Bronchial epithelial cell (primary cell): ENCODE measurements at regions not wholly inside any gene's neighbourhood (a gene's known extent, or its start where the extent isn't known, plus 50 kb on each side); places are given as distances from the start of the nearest gene placed in this dataset.

ENCODE experiments used
- DNase-seq: peaks from one replicate; pipeline ENCODE4 v3.0.0-alpha.2; 2010; ENCODE audit warnings: low read depth
- FAIRE-seq: peaks from 2 replicates; lab custom pipeline; 2011; peaks lifted over from hg19 to GRCh38; lab: Jason Lieb, UNC
- H3K27me3 ChIP-seq: 2 replicates; pipeline ENCODE4 v1.5.1; 2011; ENCODE audit warnings: low read length; ENCODE audit not compliant: control insufficient read depth, insufficient read depth
- H3K36me3 ChIP-seq: 2 replicates; pipeline ENCODE4 v1.5.1; 2011; ENCODE audit warnings: low read length; ENCODE audit not compliant: control insufficient read depth, insufficient read depth
- H3K4me3 ChIP-seq: 2 replicates; pipeline ENCODE4 v1.5.1; 2011; ENCODE audit warnings: mild to moderate bottlenecking, low read depth, low read length, control low read depth
- TF ChIP-seq, protein P1 (sequence below): IDR thresholded peaks from 2 replicates; pipeline ENCODE4 v1.5.1; 2011; ENCODE audit warnings: mild to moderate bottlenecking, moderate library complexity, low read length, control low read depth, inconsistent platforms; ENCODE audit not compliant: insufficient read depth, severe bottlenecking

DNA sequence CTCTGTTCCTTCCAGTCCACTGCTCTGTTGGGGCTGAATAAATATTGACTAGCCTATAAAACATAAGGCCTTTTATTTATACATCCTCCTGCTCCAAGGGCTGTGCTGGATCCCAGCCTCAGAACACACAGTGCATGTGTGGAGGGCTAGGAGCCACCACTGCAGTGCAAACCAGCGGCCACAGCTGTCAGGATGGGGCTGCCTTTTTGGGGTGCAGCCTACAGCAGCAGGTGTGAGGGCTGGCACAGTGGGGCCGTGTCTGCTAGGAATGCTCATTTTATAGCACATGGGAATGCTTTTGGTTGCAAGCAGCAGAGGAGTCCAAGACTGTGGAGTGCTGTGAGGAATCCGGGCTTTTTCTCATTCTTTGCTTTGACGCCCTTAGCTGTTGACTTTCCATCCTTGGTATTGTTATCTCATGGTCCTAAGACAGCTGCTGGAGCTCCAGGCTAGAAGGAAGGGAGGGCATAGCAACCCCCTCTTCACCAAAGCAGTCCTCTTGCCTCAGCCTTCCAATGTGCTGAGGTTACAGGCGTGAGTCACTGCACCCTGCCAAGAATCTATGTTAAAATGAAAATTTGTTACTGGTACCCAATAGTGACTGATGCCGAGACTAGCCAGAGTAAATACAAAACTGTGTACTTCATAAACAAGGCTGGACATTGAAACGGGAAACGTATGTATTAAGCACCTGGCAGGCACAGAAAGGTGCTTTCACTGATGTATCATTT lies 334.3 kb upstream of the GATB start:
- TF ChIP-seq, protein P1, sequence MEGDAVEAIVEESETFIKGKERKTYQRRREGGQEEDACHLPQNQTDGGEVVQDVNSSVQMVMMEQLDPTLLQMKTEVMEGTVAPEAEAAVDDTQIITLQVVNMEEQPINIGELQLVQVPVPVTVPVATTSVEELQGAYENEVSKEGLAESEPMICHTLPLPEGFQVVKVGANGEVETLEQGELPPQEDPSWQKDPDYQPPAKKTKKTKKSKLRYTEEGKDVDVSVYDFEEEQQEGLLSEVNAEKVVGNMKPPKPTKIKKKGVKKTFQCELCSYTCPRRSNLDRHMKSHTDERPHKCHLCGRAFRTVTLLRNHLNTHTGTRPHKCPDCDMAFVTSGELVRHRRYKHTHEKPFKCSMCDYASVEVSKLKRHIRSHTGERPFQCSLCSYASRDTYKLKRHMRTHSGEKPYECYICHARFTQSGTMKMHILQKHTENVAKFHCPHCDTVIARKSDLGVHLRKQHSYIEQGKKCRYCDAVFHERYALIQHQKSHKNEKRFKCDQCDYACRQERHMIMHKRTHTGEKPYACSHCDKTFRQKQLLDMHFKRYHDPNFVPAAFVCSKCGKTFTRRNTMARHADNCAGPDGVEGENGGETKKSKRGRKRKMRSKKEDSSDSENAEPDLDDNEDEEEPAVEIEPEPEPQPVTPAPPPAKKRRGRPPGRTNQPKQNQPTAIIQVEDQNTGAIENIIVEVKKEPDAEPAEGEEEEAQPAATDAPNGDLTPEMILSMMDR: no peak
- no peak overlapping the region for H3K4me3 ChIP-seq
- no peaks in the 10 kb centered on the region for H3K36me3 ChIP-seq
- FAIRE-seq (no peak), DNase-seq (peak; percentile 57)
- H3K27me3 ChIP-seq: no peaks in the 10 kb centered on the region

DNA sequence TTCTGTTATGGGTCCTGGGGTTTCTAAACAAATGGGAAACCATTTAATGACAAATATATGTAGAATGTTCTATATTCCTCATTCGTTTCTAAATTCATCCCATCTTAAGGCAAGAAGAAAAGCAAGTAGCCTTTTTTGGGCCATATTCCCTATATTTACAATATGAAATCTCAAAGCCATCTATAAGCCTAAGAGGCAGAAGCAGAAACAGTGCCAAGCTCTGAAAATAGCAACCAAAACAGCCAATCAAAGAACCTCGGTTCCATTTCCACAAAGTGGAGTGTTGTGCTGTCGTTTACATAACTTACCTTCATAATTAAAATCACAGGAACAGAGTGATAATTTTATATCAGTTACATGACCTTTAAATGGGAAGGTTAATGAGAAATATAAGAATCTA lies 330.6 kb upstream of the GATB start:
- Histone ChIP-seq H3K4me3 (no peak overlapping the region), H3K36me3 (no peaks in the 10 kb centered on the region), H3K27me3 (peaks cover 2% of the 10 kb centered on the region)
- TF ChIP-seq, protein P1: no peak
- no peak for DNase-seq
- FAIRE-seq: no peak

DNA sequence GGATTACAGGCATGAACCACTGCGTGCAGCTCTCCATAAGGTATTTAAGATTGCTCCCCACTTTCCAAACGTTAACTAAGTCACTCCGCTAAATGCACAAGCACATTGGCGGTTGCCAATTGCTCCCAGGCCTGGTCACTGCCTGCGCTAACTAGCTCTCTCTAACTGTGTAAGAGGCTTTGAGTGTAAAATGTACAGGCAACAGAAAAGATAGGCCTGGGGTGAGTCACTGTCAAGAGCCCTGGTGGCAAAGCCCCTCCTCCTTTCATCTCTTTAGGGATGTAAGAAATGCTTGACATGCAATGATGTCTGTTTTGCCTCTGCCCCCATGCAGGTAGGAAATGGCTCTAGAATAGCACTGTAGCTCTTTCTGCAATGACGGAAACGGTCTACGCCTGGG lies 329.7 kb upstream of the GATB start:
- H3K4me3 ChIP-seq: no peak overlapping the region
- TF ChIP-seq, protein P1: no peak
- DNase-seq (peak; percentile 15), FAIRE-seq (no peak)
- H3K27me3 ChIP-seq: peaks cover 2% of the 10 kb centered on the region
- H3K36me3 ChIP-seq: no peaks in the 10 kb centered on the region

DNA sequence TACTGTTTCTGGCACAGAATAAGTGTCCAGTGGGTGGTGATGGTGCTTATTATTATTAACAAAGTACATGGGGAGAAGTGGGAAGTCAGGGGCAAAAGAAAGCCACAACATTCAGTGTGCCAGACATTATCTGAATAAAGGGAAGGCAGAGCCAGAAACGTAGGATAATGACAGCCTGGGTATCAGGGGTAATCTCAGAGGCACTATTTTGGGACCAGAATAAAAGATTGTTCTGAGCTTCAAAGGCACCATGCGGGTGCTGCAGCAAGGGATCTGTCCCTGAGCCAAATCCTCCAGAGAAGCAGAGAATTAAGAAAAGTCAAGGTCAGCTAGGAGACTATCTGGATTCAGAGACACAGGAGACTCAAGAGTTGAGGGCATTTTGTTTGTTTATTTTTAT lies 328.8 kb upstream of the GATB start:
- peaks cover 2% of the 10 kb centered on the region for H3K27me3 ChIP-seq
- TF ChIP-seq, protein P1: no peak
- no peak overlapping the region for H3K4me3 ChIP-seq
- DNase-seq: no peak
- no peak for FAIRE-seq
- H3K36me3 ChIP-seq: no peaks in the 10 kb centered on the region

DNA sequence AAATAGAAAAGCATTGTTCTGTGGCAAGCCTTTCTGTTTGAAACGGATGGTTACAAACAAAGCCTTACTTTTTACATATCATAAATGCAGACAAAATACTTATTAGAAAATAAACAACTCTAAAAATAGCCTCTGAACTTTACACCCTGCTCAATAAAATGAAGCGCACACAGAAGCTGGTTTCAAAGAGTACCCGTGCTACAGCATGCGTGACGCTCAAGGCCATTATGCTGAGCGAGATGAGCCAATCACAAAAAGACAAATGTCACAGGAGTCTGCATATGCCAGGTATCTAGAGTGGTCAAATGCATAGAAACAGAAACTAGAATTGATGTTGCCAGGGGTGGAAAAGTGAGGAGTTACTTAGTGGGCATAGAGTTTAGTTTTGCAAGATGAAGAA lies 326.5 kb upstream of the GATB start:
- TF ChIP-seq, protein P1: no peak
- Histone ChIP-seq H3K36me3 (no peaks in the 10 kb centered on the region), H3K27me3 (peaks cover 2% of the 10 kb centered on the region), H3K4me3 (no peak overlapping the region)
- FAIRE-seq (no peak), DNase-seq (no peak)

DNA sequence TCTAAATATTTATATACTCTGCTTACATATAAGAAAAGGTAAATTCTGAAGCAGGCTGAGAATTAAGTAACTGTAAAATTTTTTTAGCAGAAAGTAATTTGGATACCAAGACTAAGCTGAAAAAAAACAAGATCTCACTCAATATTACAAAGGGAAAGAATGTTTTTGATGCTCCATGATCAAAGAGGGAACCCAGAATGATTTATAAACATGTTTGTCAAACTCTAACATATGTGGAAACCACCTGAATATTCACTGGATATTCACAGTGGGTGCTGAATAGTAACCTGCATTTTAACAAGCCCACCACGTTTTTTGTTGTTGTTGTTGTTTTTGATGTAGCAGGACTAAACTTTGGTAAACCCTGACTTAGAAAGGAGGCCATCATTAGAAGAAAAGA lies 324.9 kb upstream of the GATB start:
- FAIRE-seq: no peak
- peaks cover 2% of the 10 kb centered on the region for H3K27me3 ChIP-seq

More for the DNA sequence above, 324.9 kb upstream of the GATB start:
- Histone ChIP-seq H3K36me3 (no peaks in the 10 kb centered on the region), H3K4me3 (no peak overlapping the region)
- TF ChIP-seq, protein P1: no peak
- no peak for DNase-seq
